Endothelial cell of umbilical vein (primary cell): ENCODE measurements at regions not wholly inside any gene's neighbourhood (a gene's known extent, or its start where the extent isn't known, plus 50 kb on each side); places are given as distances from the start of the nearest gene placed in this dataset.

Experiments
- BruUV-seq: library from RNA; stranded (reverse); fragments of 400-500 nt; replicated peaks from 2 replicates; lab custom pipeline; 2021; lab: Mats Ljungman, UMichigan
- CTCF ChIA-PET: fragments of 300-600, 350-600 bp; sonication (Branson Sonifier 250); formaldehyde crosslinking; loops from one replicate; lab custom pipeline; 2021; ENCODE audit warnings: antibody characterized with exemption, inconsistent platforms; lab: Charles Lee
- POLR2A ChIA-PET: fragments of 300-600, 350-600 bp; sonication (Branson Sonifier 250); formaldehyde crosslinking; loops from one replicate; lab custom pipeline; 2021; ENCODE audit warnings: antibody characterized with exemption, inconsistent platforms; lab: Charles Lee
- DNase-seq: peaks from one replicate; pipeline ENCODE4 v3.0.0-alpha.2; 2011; ENCODE audit warnings: low read depth, low spot score
- FAIRE-seq: peaks from 2 replicates; lab custom pipeline; 2011; peaks lifted over from hg19 to GRCh38; lab: Jason Lieb, UNC
- H2AFZ ChIP-seq: 2 replicates; pipeline ENCODE4 v1.6.0; 2012; ENCODE audit warnings: low read depth, low read length, control low read depth, inconsistent platforms
- H3K27ac ChIP-seq: 2 replicates; pipeline ENCODE4 v1.5.1; 2011; ENCODE audit warnings: low read depth, mild to moderate bottlenecking, control low read depth, low read length, moderate library complexity; ENCODE audit not compliant: insufficient read depth
- H3K27me3 ChIP-seq, 2 experiments: 2 replicates each; pipeline versions ENCODE4 v1.6.0 to v1.6.1; 2011; ENCODE audit warnings: low read length in 2 of 2, mixed read lengths in 1 of 2; ENCODE audit not compliant: control insufficient read depth in 2 of 2, insufficient read depth in 2 of 2
- H3K36me3 ChIP-seq, 2 experiments: 2 replicates in 1 of 2; 3 replicates in 1 of 2; pipeline ENCODE4 v1.5.1; 2011; ENCODE audit warnings: low read length in 2 of 2, mild to moderate bottlenecking in 1 of 2, moderate library complexity in 1 of 2; ENCODE audit not compliant: control insufficient read depth in 2 of 2, insufficient read depth in 2 of 2; ENCODE audit errors: extremely low read depth in 1 of 2
- H3K4me1 ChIP-seq: 3 replicates; pipeline ENCODE4 v1.5.1; 2011; ENCODE audit warnings: mild to moderate bottlenecking, low read length; ENCODE audit not compliant: control insufficient read depth, insufficient read depth; ENCODE audit errors: extremely low read depth
- H3K4me2 ChIP-seq: 2 replicates; pipeline ENCODE4 v1.6.1; 2011; ENCODE audit warnings: low read length, control low read depth, mixed read lengths; ENCODE audit not compliant: insufficient read depth
- H3K4me3 ChIP-seq, 3 experiments: fragments of 200-600 bp in 1 of 3; sonication (generic), shearing (Covaris generic) in 1 of 3; replicated peaks in 1 of 3; 2 replicates each; pipeline ENCODE4 v1.5.1; 2011 to 2016; ENCODE audit warnings: control low read depth in 3 of 3, low read length in 3 of 3, mild to moderate bottlenecking in 2 of 3, inconsistent platforms in 1 of 3, low read depth in 1 of 3, moderate library complexity in 1 of 3; ENCODE audit not compliant: insufficient read depth in 1 of 3
- H3K79me2 ChIP-seq: 2 replicates; pipeline ENCODE4 v1.6.0; 2012; ENCODE audit warnings: low read length, inconsistent platforms; ENCODE audit not compliant: control insufficient read depth, insufficient read depth
- H3K9ac ChIP-seq: replicated peaks from 2 replicates; pipeline ENCODE3; 2011; ENCODE audit warnings: low read length, control low read depth; ENCODE audit not compliant: insufficient read depth; ENCODE audit errors: extremely low read depth
- H3K9me1 ChIP-seq: replicated peaks from 3 replicates; pipeline ENCODE4 v1.6.0; 2011; ENCODE audit warnings: mild to moderate bottlenecking, low read length; ENCODE audit not compliant: control insufficient read depth, insufficient read depth; ENCODE audit errors: extremely low read depth
- H3K9me3 ChIP-seq: replicated peaks from 2 replicates; pipeline ENCODE4 v1.5.1; 2012; ENCODE audit warnings: low read length, inconsistent platforms; ENCODE audit not compliant: control insufficient read depth, insufficient read depth
- H4K20me1 ChIP-seq: replicated peaks from 2 replicates; pipeline ENCODE3; 2011; ENCODE audit warnings: mild to moderate bottlenecking, low read length; ENCODE audit not compliant: control insufficient read depth, insufficient read depth; ENCODE audit errors: extremely low read depth
- CTCF ChIP-seq, 2 donors: IDR thresholded peaks; 1 replicate in 1 of 2; 2 replicates in 1 of 2; pipeline ENCODE4 v1.5.1; 2011; ENCODE audit warnings: low read length in 2 of 2, mild to moderate bottlenecking in 2 of 2, moderate library complexity in 2 of 2, control low read depth in 1 of 2, inconsistent platforms in 1 of 2, low read depth in 1 of 2; ENCODE audit not compliant: insufficient read depth in 1 of 2; ENCODE audit errors: extremely low read depth in 1 of 2
- EZH2 ChIP-seq: IDR thresholded peaks from 2 replicates; pipeline ENCODE4 v1.6.1; 2012; ENCODE audit warnings: borderline replicate concordance, low read depth, mild to moderate bottlenecking, moderate library complexity, low read length, inconsistent platforms; ENCODE audit not compliant: severe bottlenecking
- FOS ChIP-seq: IDR thresholded peaks from 2 replicates; pipeline ENCODE4 v1.6.1; 2011; ENCODE audit warnings: mild to moderate bottlenecking, low read length, moderate library complexity, borderline replicate concordance; ENCODE audit not compliant: insufficient read depth
- GATA2 ChIP-seq: IDR thresholded peaks from 2 replicates; pipeline ENCODE4 v1.7.0; 2011; ENCODE audit warnings: low read depth, mild to moderate bottlenecking, moderate library complexity, mixed read lengths, low read length; ENCODE audit not compliant: insufficient read length, insufficient read depth
- MAX ChIP-seq: IDR thresholded peaks from 2 replicates; pipeline ENCODE4 v1.6.1; 2011; ENCODE audit not compliant: insufficient read depth, insufficient read length
- MYC ChIP-seq: IDR thresholded peaks from one replicate; pipeline ENCODE4 v1.6.1; 2011; ENCODE audit warnings: mild to moderate bottlenecking, low read depth, low read length
- POLR2A ChIP-seq: IDR thresholded peaks from 2 replicates; pipeline ENCODE4 v1.6.1; 2012; ENCODE audit warnings: low read depth, mild to moderate bottlenecking, control low read depth, low read length
- POLR2AphosphoS5 ChIP-seq: IDR thresholded peaks from 2 replicates; pipeline ENCODE4 v1.6.1; 2012; ENCODE audit warnings: low read depth, mild to moderate bottlenecking, control low read depth, low read length, moderate library complexity; ENCODE audit not compliant: insufficient read depth
- dilution Hi-C: fragments of 300-500 bp; cut with MboI; formaldehyde crosslinking; loops from one replicate; pipeline ENCODE4 v1.15.0; 2019; ENCODE audit warnings: low sequenced_read_pairs; ENCODE audit not compliant: extremely low pct_ligation_motif_present
- intact Hi-C: fragments of 100-400 bp; cut with micrococcal nuclease; formaldehyde crosslinking; loops from one replicate; pipeline ENCODE4 v1.10.0; 2022

- POLR2A ChIA-PET, result no interaction called here
- CTCF ChIA-PET, result no interaction called here
- Histone ChIP-seq H3K4me3 (no peak overlapping the region), H3K4me1 (no peaks in the 10 kb centered on the region), H3K27ac (no peak overlapping the region), H3K9me1 (no peaks in the 10 kb centered on the region), H4K20me1 (no peaks in the 10 kb centered on the region), H3K27me3 (no peaks in the 10 kb centered on the region), H3K9me3 (no peaks in the 10 kb centered on the region), H3K9ac (no peak overlapping the region), H3K4me2 (no peak overlapping the region), H3K79me2 (no peaks in the 10 kb centered on the region), H2AFZ (no peak overlapping the region), H3K36me3 (no peaks in the 10 kb centered on the region)
- no peak for FAIRE-seq
- no peak for DNase-seq
- intact Hi-C loops, result no loop called here
- BruUV-seq, result no TSS peak
- dilution Hi-C loops, result no loop called here
- TF ChIP-seq EZH2, result no peak
- TF ChIP-seq POLR2AphosphoS5, result no peak
- TF ChIP-seq FOS, result no peak
- no peak for TF ChIP-seq POLR2A
- no peak for TF ChIP-seq MYC
- no peak for TF ChIP-seq GATA2
- TF ChIP-seq MAX, result no peak
- no peak for TF ChIP-seq CTCF (IDR thresholded peaks at IDR 0.05; ENCODE audit: extremely low read depth in 1 of 2, insufficient read depth in 1 of 2, low read depth in 1 of 2, low read length in 2 of 2)
Measured at GRCh38 chr3:74009961-74010844, 385.5 kb upstream of the PDZRN3 start.
